NB4 (cell line): ENCODE measurements at regions not wholly inside any gene's neighbourhood (a gene's known extent, or its start where the extent isn't known, plus 50 kb on each side); places are given as distances from the start of the nearest gene placed in this dataset.

Experiments
- DNase-seq: peaks from one replicate; pipeline ENCODE4 v3.0.0; 2010; ENCODE audit warnings: low read depth
- H3K4me3 ChIP-seq: one replicate; pipeline ENCODE4 v1.5.1; 2011; ENCODE audit warnings: mild to moderate bottlenecking, low read depth, low read length, moderate library complexity
- MYC ChIP-seq: IDR thresholded peaks from 2 replicates; pipeline ENCODE4 v1.6.1; 2011; ENCODE audit warnings: low read depth, low read length
- POLR2A ChIP-seq: IDR thresholded peaks from 2 replicates; pipeline ENCODE4 v1.6.1; 2011; ENCODE audit warnings: mild to moderate bottlenecking; ENCODE audit not compliant: insufficient read length; ENCODE audit errors: extremely low read depth
- TF ChIP-seq, protein P1 (sequence below): IDR thresholded peaks from one replicate; pipeline ENCODE4 v1.5.1; 2012; ENCODE audit warnings: low read depth, low read length
- TF ChIP-seq, protein P2 (sequence below): IDR thresholded peaks from 2 replicates; pipeline ENCODE4 v1.6.1; 2011; ENCODE audit warnings: low read depth, low read length

DNA sequence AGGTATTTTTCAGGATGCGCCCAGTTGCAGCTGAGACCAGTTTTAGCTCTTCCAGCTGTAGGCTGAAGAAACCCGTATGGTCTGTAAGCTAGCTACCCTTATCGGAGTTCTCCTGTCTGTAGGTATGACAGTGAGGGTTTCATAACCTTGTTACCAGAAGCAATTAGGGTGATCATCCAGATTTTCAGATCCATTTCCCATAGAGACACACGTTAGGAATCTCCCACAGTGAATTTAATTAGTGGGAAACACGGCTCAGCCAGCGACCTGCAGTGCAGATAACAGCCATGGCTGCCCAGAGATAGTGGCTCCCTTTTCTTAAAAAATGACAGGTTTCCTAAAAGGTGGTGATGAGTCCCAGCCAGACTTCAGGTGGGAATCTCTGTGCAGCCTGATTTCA lies 111.1 kb downstream of the BTBD3 start:
- no peak overlapping the region for H3K4me3 ChIP-seq
- TF ChIP-seq POLR2A (no peak), MYC (no peak)
- TF ChIP-seq, protein P1, sequence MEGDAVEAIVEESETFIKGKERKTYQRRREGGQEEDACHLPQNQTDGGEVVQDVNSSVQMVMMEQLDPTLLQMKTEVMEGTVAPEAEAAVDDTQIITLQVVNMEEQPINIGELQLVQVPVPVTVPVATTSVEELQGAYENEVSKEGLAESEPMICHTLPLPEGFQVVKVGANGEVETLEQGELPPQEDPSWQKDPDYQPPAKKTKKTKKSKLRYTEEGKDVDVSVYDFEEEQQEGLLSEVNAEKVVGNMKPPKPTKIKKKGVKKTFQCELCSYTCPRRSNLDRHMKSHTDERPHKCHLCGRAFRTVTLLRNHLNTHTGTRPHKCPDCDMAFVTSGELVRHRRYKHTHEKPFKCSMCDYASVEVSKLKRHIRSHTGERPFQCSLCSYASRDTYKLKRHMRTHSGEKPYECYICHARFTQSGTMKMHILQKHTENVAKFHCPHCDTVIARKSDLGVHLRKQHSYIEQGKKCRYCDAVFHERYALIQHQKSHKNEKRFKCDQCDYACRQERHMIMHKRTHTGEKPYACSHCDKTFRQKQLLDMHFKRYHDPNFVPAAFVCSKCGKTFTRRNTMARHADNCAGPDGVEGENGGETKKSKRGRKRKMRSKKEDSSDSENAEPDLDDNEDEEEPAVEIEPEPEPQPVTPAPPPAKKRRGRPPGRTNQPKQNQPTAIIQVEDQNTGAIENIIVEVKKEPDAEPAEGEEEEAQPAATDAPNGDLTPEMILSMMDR, result no peak
- TF ChIP-seq, protein P2, sequence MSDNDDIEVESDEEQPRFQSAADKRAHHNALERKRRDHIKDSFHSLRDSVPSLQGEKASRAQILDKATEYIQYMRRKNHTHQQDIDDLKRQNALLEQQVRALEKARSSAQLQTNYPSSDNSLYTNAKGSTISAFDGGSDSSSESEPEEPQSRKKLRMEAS, result no peak
- DNase-seq, result no peak

DNA sequence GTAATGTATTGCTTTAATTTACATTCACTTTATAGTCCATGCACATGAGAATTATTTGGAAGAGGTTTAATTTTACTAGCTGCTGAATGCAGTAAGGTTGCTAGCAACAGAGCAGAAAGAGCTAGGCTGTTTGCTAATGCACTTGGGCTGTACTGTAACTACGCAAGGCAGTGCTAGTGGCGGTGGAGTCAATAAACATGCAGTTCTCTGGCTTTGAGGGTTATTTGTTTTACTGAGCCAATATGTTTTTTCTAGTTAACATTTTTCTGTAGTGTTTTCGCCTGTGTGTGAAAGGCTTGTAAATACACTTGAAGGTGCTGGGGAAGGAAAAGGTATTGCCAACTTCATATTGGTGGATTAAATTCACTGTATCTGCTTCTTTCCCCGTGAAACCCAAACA lies 112.8 kb downstream of the BTBD3 start:
- H3K4me3 ChIP-seq, result no peak overlapping the region
- TF ChIP-seq, protein P2, result no peak
- TF ChIP-seq, protein P1, result no peak
- TF ChIP-seq POLR2A (no peak), MYC (no peak)
- no peak for DNase-seq

DNA sequence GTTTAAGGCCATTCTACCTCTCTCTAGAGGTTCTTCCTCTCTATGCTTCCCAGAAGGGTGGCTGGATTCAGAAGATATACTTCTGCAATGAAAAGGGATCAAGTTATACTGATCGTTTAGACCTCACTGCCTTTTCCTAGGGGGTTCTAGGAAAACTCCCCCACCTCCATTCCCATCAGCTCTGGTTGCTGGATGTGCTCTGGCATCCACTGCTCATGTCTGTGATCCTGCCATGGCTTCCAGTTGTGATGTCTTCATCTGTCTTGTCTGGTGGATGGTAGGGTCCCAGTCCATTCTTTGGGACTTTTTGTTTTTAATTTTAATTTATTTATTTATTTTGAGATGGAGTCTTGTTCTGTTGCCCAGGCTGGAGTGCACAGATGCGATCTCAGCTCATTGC lies 118.4 kb downstream of the BTBD3 start:
- no peak for TF ChIP-seq POLR2A
- TF ChIP-seq, protein P2, result no peak
- TF ChIP-seq, protein P1, result no peak
- no peak for DNase-seq
- H3K4me3 ChIP-seq, result no peak overlapping the region

DNA sequence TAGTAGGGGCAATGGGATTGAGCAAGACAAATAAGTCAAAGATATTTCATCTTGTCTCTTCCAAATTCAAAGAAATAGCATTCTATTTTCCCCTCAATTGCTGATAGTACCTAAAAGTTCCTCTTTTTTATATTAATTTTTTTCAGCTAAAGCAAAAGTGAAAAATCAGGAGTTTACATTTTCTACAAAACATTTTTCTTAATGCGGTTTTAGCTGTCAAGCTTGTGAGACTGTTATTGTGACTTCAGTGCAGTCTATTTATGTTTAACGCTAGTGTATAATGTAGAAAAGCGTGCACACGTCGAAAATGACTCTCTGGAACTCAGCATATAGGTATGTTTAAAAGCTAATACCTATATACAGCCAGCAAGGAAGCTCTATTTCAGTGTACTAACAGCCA lies 119.8 kb downstream of the BTBD3 start:
- TF ChIP-seq POLR2A (no peak), MYC (no peak)
- TF ChIP-seq, protein P1, result no peak
- TF ChIP-seq, protein P2, result no peak
- no peak for DNase-seq
- no peak overlapping the region for H3K4me3 ChIP-seq

DNA sequence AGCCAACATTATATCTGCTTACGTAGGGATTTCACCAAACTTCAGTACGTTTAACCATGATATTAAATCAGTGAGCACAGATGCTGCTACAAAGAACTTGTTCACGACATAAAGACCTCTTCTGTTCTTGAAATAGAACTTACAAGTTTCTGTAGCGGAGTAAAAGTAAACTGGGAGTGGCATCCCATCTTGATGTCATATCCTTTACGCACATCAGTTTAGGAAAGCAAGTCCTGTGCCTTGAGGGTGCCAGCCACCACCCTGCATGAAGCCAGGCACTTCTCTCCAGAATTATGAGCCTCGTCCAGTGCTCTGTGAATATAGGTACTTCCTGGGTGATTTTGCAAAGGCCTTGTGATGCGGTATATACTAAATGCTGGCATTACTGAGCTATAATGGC lies 122.6 kb downstream of the BTBD3 start:
- H3K4me3 ChIP-seq, result no peak overlapping the region
- DNase-seq, result no peak
- no peak for TF ChIP-seq MYC
- no peak for TF ChIP-seq POLR2A
- TF ChIP-seq, protein P2, result no peak
- TF ChIP-seq, protein P1, result no peak

DNA sequence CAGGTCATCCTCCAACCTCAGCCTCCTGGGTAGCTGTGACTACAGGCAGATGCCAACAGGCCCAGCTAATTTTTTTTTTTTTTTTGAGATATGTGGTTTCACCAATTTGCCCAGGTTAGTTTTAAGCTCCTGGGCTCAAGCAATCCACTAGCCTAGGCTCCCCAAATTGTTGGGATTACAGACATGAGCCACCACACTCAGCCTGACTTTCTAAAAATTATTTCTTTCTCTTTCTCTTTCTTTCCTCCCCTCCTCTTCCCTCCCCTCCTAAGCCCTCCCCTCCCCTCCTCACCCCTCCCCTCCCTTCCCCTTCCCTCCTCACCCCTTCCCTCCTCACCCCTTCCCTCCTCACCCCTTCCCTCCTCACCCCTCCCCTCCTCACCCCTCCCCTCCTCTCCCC lies 127.3 kb downstream of the BTBD3 start:
- H3K4me3 ChIP-seq, result no peak overlapping the region
- TF ChIP-seq, protein P2, result no peak
- TF ChIP-seq MYC, result no peak
- TF ChIP-seq POLR2A, result no peak
- TF ChIP-seq, protein P1, result no peak
- no peak for DNase-seq
